Transverse colon (tissue), 4 donors: ENCODE measurements at regions not wholly inside any gene's neighbourhood (a gene's known extent, or its start where the extent isn't known, plus 50 kb on each side); places are given as distances from the start of the nearest gene placed in this dataset.
"Not testable (repeated sequence)": the region's sequence is repeated elsewhere in the genome, so short reads cannot be mapped to it uniquely, and the experiment has no call there.

Experiments
- DNase-seq: peaks from one replicate; pipeline ENCODE4 v3.0.0-alpha.2; 2019
- H3K27ac ChIP-seq, 4 donors: fragments of 200-600 bp; sonication (generic); 2 replicates each; pipeline ENCODE4 v1.5.1; 2016 to 2018; ENCODE audit warnings: inconsistent platforms in 4 of 4
- H3K27me3 ChIP-seq: fragments of 200-600 bp; sonication (generic); 2 replicates; pipeline ENCODE4 v1.5.1; 2017; ENCODE audit warnings: inconsistent platforms
- H3K36me3 ChIP-seq, 4 donors: fragments of 200-600 bp; sonication (generic); 2 replicates each; pipeline ENCODE4 v1.5.1; 2017 to 2019; ENCODE audit warnings: inconsistent platforms in 4 of 4
- H3K4me1 ChIP-seq, 4 donors: fragments of 200-600 bp; sonication (generic); 2 replicates each; pipeline ENCODE4 v1.5.1; 2017 to 2020; ENCODE audit warnings: inconsistent platforms in 4 of 4
- H3K4me3 ChIP-seq, 4 donors: fragments of 200-600 bp; sonication (generic); 1 replicate in 1 of 4; 2 replicates in 3 of 4; pipeline versions ENCODE4 v1.5.1 to v1.6.1; 2017 to 2019; ENCODE audit warnings: inconsistent platforms in 4 of 4
- H3K9me3 ChIP-seq, 2 donors: fragments of 200-600 bp; sonication (generic); 2 replicates each; pipeline ENCODE4 v1.5.1; 2017 to 2019; ENCODE audit warnings: inconsistent platforms in 2 of 2
- EP300 ChIP-seq: sonication (generic); formaldehyde crosslinking; IDR thresholded peaks from one replicate; pipeline ENCODE4 v1.6.1; 2017; ENCODE audit warnings: antibody characterized with exemption, low read depth
- POLR2A ChIP-seq: fragments of 450-650 bp; IDR thresholded peaks from one replicate; pipeline ENCODE4 v1.6.1; 2016; ENCODE audit warnings: antibody characterized with exemption, mild to moderate bottlenecking, moderate library complexity
- POLR2AphosphoS5 ChIP-seq, 3 donors: sonication (generic); formaldehyde crosslinking; IDR thresholded peaks; one replicate each; pipeline ENCODE4 v1.6.1; 2016; ENCODE audit warnings: antibody characterized with exemption in 3 of 3
- WGBS, 2 donors: methylation state at CpG; one replicate each; pipeline ENCODE4 v1.1.5; 2018; ENCODE audit warnings: low coverage in 1 of 2; 5-methylcytosine and 5-hydroxymethylcytosine counted together
- in situ Hi-C, 4 donors: fragments of 200-750 bp; cut with MboI; loops; one replicate each; pipeline versions ENCODE4 v1.15.0 to v1.15.1; 2017; ENCODE audit warnings: low sequenced_read_pairs in 3 of 4, low pct_ligation_motif_present in 1 of 4, low pct_unique_long_range_greater_than_20kb in 1 of 4
- intact Hi-C: fragments of 100-400 bp; cut with DNase I; formaldehyde crosslinking; loops from one replicate; pipeline ENCODE4 v1.15.1; 2023; ENCODE audit warnings: low total_unique reads
- TF ChIP-seq, protein P1 (sequence below), 5 experiments: fragments of 200-600 bp in 3 of 5; fragments of 450-650 bp in 2 of 5; sonication (generic) in 3 of 5; IDR thresholded peaks; 1 replicate in 2 of 5; 2 replicates in 3 of 5; pipeline ENCODE4 v1.5.1; 2016 to 2017; ENCODE audit warnings: antibody characterized with exemption in 5 of 5, inconsistent platforms in 3 of 5, mild to moderate bottlenecking in 2 of 5, moderate library complexity in 1 of 5

DNA sequence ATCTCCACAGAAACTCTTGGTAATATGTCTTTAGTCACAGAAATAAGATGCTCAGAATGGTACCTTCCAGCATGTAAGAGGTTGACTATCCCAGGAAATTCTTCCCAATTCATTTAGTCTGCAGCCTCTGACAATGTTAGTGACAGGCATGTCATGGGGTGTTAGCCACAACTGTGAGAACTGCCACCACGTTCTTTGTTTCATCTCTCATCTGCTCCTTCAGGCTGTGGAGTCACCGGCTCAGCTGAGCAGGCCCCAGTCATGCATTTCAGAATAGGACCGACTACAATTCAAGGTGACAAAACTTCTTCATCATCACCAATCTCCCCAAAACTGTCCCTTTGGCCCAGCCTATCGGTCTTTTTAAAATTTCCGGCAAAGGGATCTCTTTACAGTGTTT, 167.5 kb downstream of the AKAIN1 start:
- 68 to 70% methylated on average over 5 of the region's 5 CpGs for WGBS, 2 donors
- intact Hi-C loops: no loop called here

GRCh38 chr18:5024741-5025140, 172.3 kb downstream of the AKAIN1 start:
- H3K4me3 ChIP-seq: no peak overlapping the region
- no peaks in the 10 kb centered on the region for H3K4me1 ChIP-seq
- no peaks in the 10 kb centered on the region for H3K9me3 ChIP-seq
- no peaks in the 10 kb centered on the region for H3K27me3 ChIP-seq
- H3K27ac ChIP-seq: no peak overlapping the region
- TF ChIP-seq POLR2AphosphoS5 (IDR thresholded peaks at IDR 0.05) (no peak), EP300 (no peak)
- no peaks in the 10 kb centered on the region for H3K36me3 ChIP-seq
- 58 to 88% methylated on average over 2 of the region's 2 CpGs for WGBS, 2 donors
- in situ Hi-C loops: loop anchor here in 1 of 4 donors (25.0 kb wide), 1 partner anchor 112 kb away; no protein-coding TSS in a partner anchor
- DNase-seq: no peak
- intact Hi-C loops: no loop called here

More for the DNA sequence above, 167.5 kb downstream of the AKAIN1 start:
- Histone ChIP-seq H3K27me3 (no peaks in the 10 kb centered on the region), H3K4me3 (no peak overlapping the region), H3K27ac (no peak overlapping the region), H3K9me3 (no peaks in the 10 kb centered on the region), H3K36me3 (no peaks in the 10 kb centered on the region), H3K4me1 (no peaks in the 10 kb centered on the region)
- no peak for DNase-seq
- in situ Hi-C loops: no loop called here
- TF ChIP-seq, protein P1, sequence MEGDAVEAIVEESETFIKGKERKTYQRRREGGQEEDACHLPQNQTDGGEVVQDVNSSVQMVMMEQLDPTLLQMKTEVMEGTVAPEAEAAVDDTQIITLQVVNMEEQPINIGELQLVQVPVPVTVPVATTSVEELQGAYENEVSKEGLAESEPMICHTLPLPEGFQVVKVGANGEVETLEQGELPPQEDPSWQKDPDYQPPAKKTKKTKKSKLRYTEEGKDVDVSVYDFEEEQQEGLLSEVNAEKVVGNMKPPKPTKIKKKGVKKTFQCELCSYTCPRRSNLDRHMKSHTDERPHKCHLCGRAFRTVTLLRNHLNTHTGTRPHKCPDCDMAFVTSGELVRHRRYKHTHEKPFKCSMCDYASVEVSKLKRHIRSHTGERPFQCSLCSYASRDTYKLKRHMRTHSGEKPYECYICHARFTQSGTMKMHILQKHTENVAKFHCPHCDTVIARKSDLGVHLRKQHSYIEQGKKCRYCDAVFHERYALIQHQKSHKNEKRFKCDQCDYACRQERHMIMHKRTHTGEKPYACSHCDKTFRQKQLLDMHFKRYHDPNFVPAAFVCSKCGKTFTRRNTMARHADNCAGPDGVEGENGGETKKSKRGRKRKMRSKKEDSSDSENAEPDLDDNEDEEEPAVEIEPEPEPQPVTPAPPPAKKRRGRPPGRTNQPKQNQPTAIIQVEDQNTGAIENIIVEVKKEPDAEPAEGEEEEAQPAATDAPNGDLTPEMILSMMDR (IDR thresholded peaks at IDR 0.05): no peak
- TF ChIP-seq EP300 (no peak), POLR2AphosphoS5 (IDR thresholded peaks at IDR 0.05) (no peak), POLR2A (no peak)

DNA sequence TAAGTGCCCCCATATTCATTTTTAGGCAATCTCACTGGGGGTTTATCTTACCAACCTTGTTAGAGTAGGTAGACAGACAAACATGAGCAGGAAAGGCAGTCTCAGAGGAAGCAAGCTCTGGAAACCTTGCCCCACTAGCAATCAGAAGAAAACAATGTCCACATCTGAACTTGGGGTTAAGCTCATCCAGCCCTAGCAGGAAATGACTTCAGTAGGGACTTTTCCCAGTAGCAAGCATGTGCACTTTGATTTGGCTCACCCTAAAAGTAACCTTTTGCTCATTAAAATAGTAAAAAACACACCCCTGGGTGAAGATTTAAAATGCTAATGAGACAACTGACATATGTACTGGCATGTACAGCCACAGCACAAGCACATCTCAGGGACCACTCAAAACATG, 175.5 kb downstream of the AKAIN1 start:
- H3K27me3 ChIP-seq: no peaks in the 10 kb centered on the region
- H3K4me3 ChIP-seq: no peak overlapping the region
- intact Hi-C loops: no loop called here
- no peaks in the 10 kb centered on the region for H3K9me3 ChIP-seq
- H3K36me3 ChIP-seq: no peaks in the 10 kb centered on the region
- TF ChIP-seq EP300 (no peak), POLR2A (no peak), POLR2AphosphoS5 (IDR thresholded peaks at IDR 0.05) (no peak)
- TF ChIP-seq, protein P1 (IDR thresholded peaks at IDR 0.05): no peak
- no peak overlapping the region for H3K27ac ChIP-seq
- in situ Hi-C loops: loop anchor here in 1 of 4 donors (25.0 kb wide), 1 partner anchor 109 kb away; no protein-coding TSS in a partner anchor
- H3K4me1 ChIP-seq: no peaks in the 10 kb centered on the region
- DNase-seq: no peak

DNA sequence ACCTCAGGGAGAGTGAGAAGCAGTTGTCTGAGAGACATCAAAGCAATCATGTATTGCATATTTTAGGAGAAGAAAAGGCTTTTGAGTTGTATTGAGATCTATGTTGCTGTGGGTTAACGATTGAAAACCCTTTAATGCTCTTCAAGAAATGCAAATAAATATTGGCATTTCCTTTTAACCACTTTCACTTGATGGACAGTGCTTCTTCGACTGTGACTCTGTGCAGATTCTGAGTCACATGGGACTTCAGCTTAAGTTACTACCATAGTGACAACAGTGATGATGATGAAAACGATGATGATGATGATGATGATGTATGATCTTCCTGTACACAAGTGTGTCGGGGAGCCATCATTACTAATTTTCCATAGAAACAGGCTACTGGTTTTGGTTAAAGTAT, 181.8 kb downstream of the AKAIN1 start:
- Histone ChIP-seq H3K27ac (no peak overlapping the region), H3K4me1 (no peaks in the 10 kb centered on the region), H3K9me3 (no peaks in the 10 kb centered on the region), H3K36me3 (no peaks in the 10 kb centered on the region), H3K4me3 (no peak overlapping the region), H3K27me3 (no peaks in the 10 kb centered on the region)
- DNase-seq: no peak
- TF ChIP-seq POLR2A (no peak), EP300 (no peak), POLR2AphosphoS5 (IDR thresholded peaks at IDR 0.05) (no peak)
- TF ChIP-seq, protein P1 (IDR thresholded peaks at IDR 0.05): no peak
- 63 to 83% methylated on average over 2 to 4 of the region's 4 CpGs for WGBS, 2 donors
- in situ Hi-C loops: loop anchor here in 1 of 4 donors (25.0 kb wide), 1 partner anchor 103 kb away; no protein-coding TSS in a partner anchor
- intact Hi-C loops: no loop called here

- in situ Hi-C loops: loop anchor here in 1 of 4 donors (25.0 kb wide), 1 partner anchor 92 kb away; no protein-coding TSS in a partner anchor
- H3K4me1 ChIP-seq, H3K27ac ChIP-seq, DNase-seq, H3K27me3 ChIP-seq, intact Hi-C loops, H3K36me3 ChIP-seq, H3K9me3 ChIP-seq: not testable (repeated sequence)
- H3K4me3 ChIP-seq: peak overlapping the region in 1 of 4 donors; percentile 9
- WGBS, 2 donors: 21 to 29% methylated on average over 2 to 22 of the region's 32 CpGs
Measured at GRCh38 chr18:5004031-5004820, 192.8 kb downstream of the AKAIN1 start.
